ENCODE measurements at regions not wholly inside any gene's neighbourhood (a gene's known extent, or its start where the extent isn't known, plus 50 kb on each side); places are given as distances from the start of the nearest gene placed in this dataset.

DNA sequence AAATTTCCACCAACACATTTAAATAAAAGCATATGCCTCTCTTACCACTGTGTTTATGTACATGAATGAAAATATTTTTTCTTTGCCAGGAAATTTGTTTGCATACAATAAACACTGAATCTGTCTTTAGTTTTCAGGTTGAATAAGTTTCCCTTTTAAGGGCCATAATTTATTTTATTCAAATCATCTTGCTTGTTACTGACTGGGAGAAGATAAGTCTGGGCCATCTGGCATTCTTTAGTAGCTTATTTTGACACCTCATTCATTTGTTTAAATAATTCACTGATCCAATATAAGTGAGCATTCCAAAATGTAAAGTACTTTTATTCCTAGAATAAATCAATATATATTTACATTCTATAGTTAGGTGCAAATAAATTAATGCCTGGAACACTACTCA, 1001.3 kb downstream of the PLOD2 start:
- TF ChIP-seq, protein P1, sequence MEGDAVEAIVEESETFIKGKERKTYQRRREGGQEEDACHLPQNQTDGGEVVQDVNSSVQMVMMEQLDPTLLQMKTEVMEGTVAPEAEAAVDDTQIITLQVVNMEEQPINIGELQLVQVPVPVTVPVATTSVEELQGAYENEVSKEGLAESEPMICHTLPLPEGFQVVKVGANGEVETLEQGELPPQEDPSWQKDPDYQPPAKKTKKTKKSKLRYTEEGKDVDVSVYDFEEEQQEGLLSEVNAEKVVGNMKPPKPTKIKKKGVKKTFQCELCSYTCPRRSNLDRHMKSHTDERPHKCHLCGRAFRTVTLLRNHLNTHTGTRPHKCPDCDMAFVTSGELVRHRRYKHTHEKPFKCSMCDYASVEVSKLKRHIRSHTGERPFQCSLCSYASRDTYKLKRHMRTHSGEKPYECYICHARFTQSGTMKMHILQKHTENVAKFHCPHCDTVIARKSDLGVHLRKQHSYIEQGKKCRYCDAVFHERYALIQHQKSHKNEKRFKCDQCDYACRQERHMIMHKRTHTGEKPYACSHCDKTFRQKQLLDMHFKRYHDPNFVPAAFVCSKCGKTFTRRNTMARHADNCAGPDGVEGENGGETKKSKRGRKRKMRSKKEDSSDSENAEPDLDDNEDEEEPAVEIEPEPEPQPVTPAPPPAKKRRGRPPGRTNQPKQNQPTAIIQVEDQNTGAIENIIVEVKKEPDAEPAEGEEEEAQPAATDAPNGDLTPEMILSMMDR (IDR thresholded peaks at IDR 0.05) = no peak
- TF ChIP-seq POLR2A (IDR thresholded peaks at IDR 0.05) = no peak

All from body of pancreas (tissue), 4 donors.